Testis (tissue), 2 donors: ENCODE measurements at regions not wholly inside any gene's neighbourhood (a gene's known extent, or its start where the extent isn't known, plus 50 kb on each side); places are given as distances from the start of the nearest gene placed in this dataset.

ENCODE experiments used
- DNase-seq: peaks from one replicate; pipeline ENCODE4 v3.0.0-alpha.2; 2019
- H3K27ac ChIP-seq, 2 donors: fragments of 200-600 bp; sonication (generic); one replicate each; pipeline ENCODE4 v1.5.1; 2019
- H3K27me3 ChIP-seq: fragments of 200-600 bp; sonication (generic); one replicate; pipeline ENCODE4 v1.5.1; 2019
- H3K36me3 ChIP-seq: fragments of 200-600 bp; sonication (generic); one replicate; pipeline ENCODE4 v1.5.1; 2017; ENCODE audit warnings: low read depth; ENCODE audit errors: missing control alignments
- H3K4me1 ChIP-seq: fragments of 200-600 bp; sonication (generic); one replicate; pipeline ENCODE4 v1.5.1; 2019
- H3K4me3 ChIP-seq, 2 donors: fragments of 200-600 bp; sonication (generic); one replicate each; pipeline ENCODE4 v1.5.1; 2017 to 2019
- H3K9me3 ChIP-seq: fragments of 200-600 bp; sonication (generic); one replicate; pipeline ENCODE4 v1.5.1; 2017
- CTCF ChIP-seq, 3 experiments: fragments of 450-650 bp in 2 of 3; fragments of 200-600 bp in 1 of 3; sonication (generic) in 1 of 3; IDR thresholded peaks; one replicate each; pipeline ENCODE4 v1.5.1; 2016 to 2019; ENCODE audit warnings: antibody characterized with exemption in 3 of 3, mild to moderate bottlenecking in 2 of 3, moderate library complexity in 1 of 3
- POLR2A ChIP-seq: fragments of 450-650 bp; IDR thresholded peaks from one replicate; pipeline ENCODE4 v1.6.1; 2017; ENCODE audit warnings: antibody characterized with exemption, mild to moderate bottlenecking, moderate library complexity
- WGBS, 2 donors: methylation state at CpG; one replicate each; pipeline ENCODE4 v1.1.5; 2018; 5-methylcytosine and 5-hydroxymethylcytosine counted together
- intact Hi-C: fragments of 100-400 bp; cut with DNase I; formaldehyde crosslinking; loops from one replicate; pipeline ENCODE4 v1.15.1; 2023; ENCODE audit warnings: low total_unique reads

- no peak overlapping the region for H3K4me3 ChIP-seq
- no peak for DNase-seq
- H3K36me3 ChIP-seq: no peaks in the 10 kb centered on the region
- no peak for TF ChIP-seq POLR2A
- TF ChIP-seq CTCF (IDR thresholded peaks at IDR 0.05): no peak
- H3K4me1 ChIP-seq: no peaks in the 10 kb centered on the region
- no peaks in the 10 kb centered on the region for H3K9me3 ChIP-seq
- no peak overlapping the region for H3K27ac ChIP-seq
- WGBS, 2 donors: 98 to 99% methylated on average over 6 of the region's 6 CpGs
- intact Hi-C loops: no loop called here
- H3K27me3 ChIP-seq: no peaks in the 10 kb centered on the region
Observed at GRCh38 chr20:16212790-16213189, 360.5 kb downstream of the KIF16B start.

GRCh38 chr20:16209951-16210361, 363.3 kb downstream of the KIF16B start:
- H3K4me1 ChIP-seq: no peaks in the 10 kb centered on the region
- H3K4me3 ChIP-seq: no peak overlapping the region
- DNase-seq: no peak
- H3K36me3 ChIP-seq: no peaks in the 10 kb centered on the region
- no peaks in the 10 kb centered on the region for H3K27me3 ChIP-seq
- no peaks in the 10 kb centered on the region for H3K9me3 ChIP-seq
- H3K27ac ChIP-seq: no peak overlapping the region
- intact Hi-C loops: no loop called here
- WGBS, 2 donors: 78 to 85% methylated on average over 4 of the region's 4 CpGs
- TF ChIP-seq POLR2A: no peak
- TF ChIP-seq CTCF (IDR thresholded peaks at IDR 0.05): no peak

GRCh38 chr20:16209357-16209756, 363.9 kb downstream of the KIF16B start:
- WGBS, 2 donors: 70 to 83% methylated on average over 2 of the region's 2 CpGs
- no peaks in the 10 kb centered on the region for H3K9me3 ChIP-seq
- DNase-seq: no peak
- H3K27me3 ChIP-seq: no peaks in the 10 kb centered on the region
- intact Hi-C loops: no loop called here
- TF ChIP-seq CTCF (IDR thresholded peaks at IDR 0.05): no peak
- no peak for TF ChIP-seq POLR2A
- no peaks in the 10 kb centered on the region for H3K4me1 ChIP-seq
- H3K4me3 ChIP-seq: no peak overlapping the region
- no peaks in the 10 kb centered on the region for H3K36me3 ChIP-seq
- H3K27ac ChIP-seq: no peak overlapping the region

- WGBS, 2 donors: 87 to 96% methylated on average over 4 of the region's 4 CpGs
- Histone ChIP-seq H3K9me3 (no peaks in the 10 kb centered on the region), H3K36me3 (no peaks in the 10 kb centered on the region), H3K27ac (no peak overlapping the region), H3K4me1 (no peaks in the 10 kb centered on the region), H3K27me3 (no peaks in the 10 kb centered on the region), H3K4me3 (no peak overlapping the region)
- TF ChIP-seq CTCF (IDR thresholded peaks at IDR 0.05) (no peak), POLR2A (no peak)
- intact Hi-C loops: no loop called here
- no peak for DNase-seq
Observed at GRCh38 chr20:16208443-16208842, 364.8 kb downstream of the KIF16B start.

- no peaks in the 10 kb centered on the region for H3K27me3 ChIP-seq
- H3K27ac ChIP-seq: no peak overlapping the region
- no peak for DNase-seq
- TF ChIP-seq POLR2A (no peak), CTCF (IDR thresholded peaks at IDR 0.05) (no peak)
- no peaks in the 10 kb centered on the region for H3K9me3 ChIP-seq
- WGBS, 2 donors: 85 to 89% methylated on average over 3 of the region's 3 CpGs
- no peaks in the 10 kb centered on the region for H3K36me3 ChIP-seq
- no peaks in the 10 kb centered on the region for H3K4me1 ChIP-seq
- intact Hi-C loops: no loop called here
- no peak overlapping the region for H3K4me3 ChIP-seq
Observed at GRCh38 chr20:16206817-16207216, 366.4 kb downstream of the KIF16B start.
